HG03066 (cell line): ENCODE measurements at regions not wholly inside any gene's neighbourhood (a gene's known extent, or its start where the extent isn't known, plus 50 kb on each side); places are given as distances from the start of the nearest gene placed in this dataset.
"Not testable (repeated sequence)": the region's sequence is repeated elsewhere in the genome, so short reads cannot be mapped to it uniquely, and the experiment has no call there.

ENCODE experiments used
- ATAC-seq: cut with Tn5 transposase; IDR thresholded peaks from one replicate; pipeline ENCODE4 v1.9.1; 2021; ENCODE audit warnings: low read depth; ENCODE audit not compliant: unreplicated experiment

GRCh38 chr20:6362245-6362644 lies 239.4 kb upstream of the FERMT1 start:
- ATAC-seq = no peak

GRCh38 chr20:6360766-6361165 lies 237.9 kb upstream of the FERMT1 start:
- ATAC-seq = no peak

- ATAC-seq = no peak
Measured at GRCh38 chr20:6355754-6356451, 233.1 kb upstream of the FERMT1 start.

GRCh38 chr20:6348908-6349307 lies 226.1 kb upstream of the FERMT1 start:
- ATAC-seq = no peak

GRCh38 chr20:6347916-6348315 lies 225.1 kb upstream of the FERMT1 start:
- no peak for ATAC-seq

GRCh38 chr20:6341491-6341890 lies 218.7 kb upstream of the FERMT1 start:
- no peak for ATAC-seq

- no peak for ATAC-seq
Measured at GRCh38 chr20:6339176-6339575, 216.3 kb upstream of the FERMT1 start.

- no peak for ATAC-seq
Measured at GRCh38 chr20:6333110-6333509, 210.3 kb upstream of the FERMT1 start.

GRCh38 chr20:6321235-6321634 lies 198.4 kb upstream of the FERMT1 start:
- not testable (repeated sequence) for ATAC-seq

GRCh38 chr20:6311841-6312655 lies 189.2 kb upstream of the FERMT1 start:
- no peak for ATAC-seq

GRCh38 chr20:6311097-6311496 lies 188.3 kb upstream of the FERMT1 start:
- ATAC-seq = no peak

GRCh38 chr20:6305536-6305935 lies 182.7 kb upstream of the FERMT1 start:
- no peak for ATAC-seq

- ATAC-seq = no peak
Measured at GRCh38 chr20:6302041-6302440, 179.2 kb upstream of the FERMT1 start.

GRCh38 chr20:6299456-6299855 lies 176.6 kb upstream of the FERMT1 start:
- ATAC-seq = no peak

GRCh38 chr20:6298049-6298448 lies 175.2 kb upstream of the FERMT1 start:
- ATAC-seq = no peak

- no peak for ATAC-seq
Measured at GRCh38 chr20:6295867-6296256, 173.0 kb upstream of the FERMT1 start.

- no peak for ATAC-seq
Measured at GRCh38 chr20:6295127-6295866, 172.5 kb upstream of the FERMT1 start.

- ATAC-seq = no peak
Measured at GRCh38 chr20:6287471-6287870, 164.6 kb upstream of the FERMT1 start.

GRCh38 chr20:6282642-6283041 lies 159.8 kb upstream of the FERMT1 start:
- no peak for ATAC-seq

- no peak for ATAC-seq
Measured at GRCh38 chr20:6277661-6278240, 154.9 kb upstream of the FERMT1 start.

- not testable (repeated sequence) for ATAC-seq
Measured at GRCh38 chr20:6270404-6270803, 147.6 kb upstream of the FERMT1 start.
